NCI-H1694 (cell line): ENCODE measurements at regions not wholly inside any gene's neighbourhood (a gene's known extent, or its start where the extent isn't known, plus 50 kb on each side); places are given as distances from the start of the nearest gene placed in this dataset.
"Not testable (repeated sequence)": the region's sequence is repeated elsewhere in the genome, so short reads cannot be mapped to it uniquely, and the experiment has no call there.

Experiments used
- DNase-seq: peaks from one replicate; lab custom pipeline; 2025; lab: John Stamatoyannopoulos, UW

DNA sequence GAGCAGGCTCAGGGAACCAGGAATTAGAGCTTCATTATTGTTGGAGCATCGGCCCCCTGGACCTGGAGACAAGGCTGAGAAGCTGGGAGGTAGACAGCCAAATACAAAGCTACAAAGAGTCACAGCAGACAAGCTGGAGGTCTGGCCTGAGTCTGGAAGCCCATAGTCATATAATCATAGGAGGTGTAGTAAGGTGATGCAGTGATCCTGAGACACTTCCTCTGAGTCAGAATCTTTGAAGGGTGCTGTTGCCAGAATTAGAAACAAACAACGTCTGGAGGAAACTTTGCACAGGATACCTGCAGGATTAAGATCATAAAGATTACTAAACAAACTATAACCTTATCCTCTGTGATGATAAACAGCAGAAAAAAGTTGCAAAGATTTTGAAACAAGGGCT lies 213.8 kb downstream of the DSC3 start:
- no peak for DNase-seq

DNA sequence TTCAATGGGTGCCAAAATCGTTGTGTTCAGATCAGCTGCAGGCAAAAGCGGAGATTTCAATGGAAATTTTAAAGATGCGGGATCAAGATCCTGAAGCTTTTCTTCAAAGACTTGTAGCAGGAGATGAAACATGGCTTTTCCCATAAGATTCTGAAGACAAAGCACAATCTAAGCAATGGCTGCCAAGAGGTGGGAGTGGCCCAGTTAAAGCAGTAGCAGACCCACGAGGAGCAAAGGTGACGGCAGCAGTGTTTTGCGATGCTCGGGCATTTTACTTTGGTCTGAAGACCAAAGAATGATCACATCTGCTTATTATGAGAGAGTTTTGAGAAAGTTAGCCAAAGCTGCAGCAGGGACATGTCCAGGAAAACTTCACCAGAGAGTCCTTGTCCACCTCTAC lies 222.9 kb downstream of the DSC3 start:
- no peak for DNase-seq

DNA sequence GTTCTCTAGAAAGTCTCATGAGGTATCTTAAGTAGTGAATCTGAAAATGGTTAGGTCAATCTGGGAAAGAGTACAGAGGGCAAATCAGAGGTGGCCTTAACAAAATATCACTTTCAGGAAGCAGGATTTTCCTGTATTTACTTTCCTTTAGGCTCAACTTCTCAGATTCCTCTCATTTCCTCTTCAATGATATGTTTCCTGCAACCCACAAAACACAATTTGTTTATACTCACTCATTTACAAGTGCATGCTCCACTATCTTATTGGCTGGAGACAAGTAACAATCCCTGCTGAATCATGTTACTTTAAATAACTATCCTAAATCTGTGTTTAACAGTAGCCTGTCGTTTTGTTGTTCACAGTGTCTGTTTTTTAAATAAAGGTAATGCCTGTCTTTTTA lies 228.1 kb downstream of the DSC3 start:
- DNase-seq, result no peak

DNA sequence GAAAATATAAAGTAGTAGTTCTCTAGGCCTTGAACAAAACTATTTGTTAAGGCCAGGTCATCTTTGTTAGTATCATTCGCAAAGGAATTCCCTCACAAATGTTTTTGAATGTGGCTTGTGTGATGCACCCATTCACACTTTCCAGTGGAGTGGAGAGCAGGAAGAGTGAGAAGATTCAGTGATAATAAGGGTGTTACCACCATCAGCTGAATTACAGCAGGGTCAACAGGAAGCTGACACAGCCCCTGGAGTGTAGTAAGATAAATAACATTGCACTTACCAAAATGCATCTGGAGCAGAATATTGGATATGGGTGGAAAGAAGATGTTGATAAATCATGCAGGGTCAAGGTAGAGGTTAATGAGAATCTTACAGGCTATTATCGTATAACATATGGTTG lies 231.0 kb downstream of the DSC3 start:
- DNase-seq, result no peak

DNA sequence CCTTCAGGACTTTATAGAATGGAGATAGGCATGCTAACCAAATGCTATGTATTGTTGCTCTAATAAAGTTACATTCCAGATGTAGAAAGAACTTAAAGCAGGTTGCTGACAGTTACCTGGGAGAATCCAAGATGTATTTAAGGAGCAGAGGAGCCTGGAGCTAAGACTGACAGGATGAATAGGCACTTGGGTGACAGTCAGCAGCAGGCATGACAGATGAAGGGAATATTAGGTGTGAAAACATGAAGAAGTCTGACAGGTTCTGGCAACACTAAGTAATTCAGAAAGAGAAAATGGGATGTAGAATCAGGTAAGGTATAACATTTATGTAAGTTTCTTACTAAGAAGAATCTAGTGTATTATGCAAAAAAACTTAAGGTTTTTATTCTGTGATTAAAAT lies 232.0 kb downstream of the DSC3 start:
- DNase-seq, result no peak

DNA sequence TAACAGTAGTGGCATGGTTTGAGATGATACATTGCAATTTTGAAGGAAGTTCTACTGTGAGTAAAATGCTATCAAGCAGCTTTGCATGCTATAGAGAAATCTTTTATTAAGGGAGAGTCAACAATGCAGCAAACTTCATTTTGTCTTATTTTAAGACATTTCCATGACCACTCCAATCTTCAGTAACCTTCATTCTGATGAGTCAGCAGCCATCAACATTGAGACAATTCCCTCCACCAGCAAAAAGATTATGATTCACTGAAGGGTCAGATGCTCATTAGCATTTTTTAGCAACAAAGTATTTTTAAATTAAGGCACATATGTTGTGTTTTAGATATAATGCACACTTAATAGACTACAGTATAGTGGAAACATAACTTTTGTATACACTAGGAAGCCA lies 235.7 kb downstream of the DSC3 start:
- DNase-seq, result no peak

DNA sequence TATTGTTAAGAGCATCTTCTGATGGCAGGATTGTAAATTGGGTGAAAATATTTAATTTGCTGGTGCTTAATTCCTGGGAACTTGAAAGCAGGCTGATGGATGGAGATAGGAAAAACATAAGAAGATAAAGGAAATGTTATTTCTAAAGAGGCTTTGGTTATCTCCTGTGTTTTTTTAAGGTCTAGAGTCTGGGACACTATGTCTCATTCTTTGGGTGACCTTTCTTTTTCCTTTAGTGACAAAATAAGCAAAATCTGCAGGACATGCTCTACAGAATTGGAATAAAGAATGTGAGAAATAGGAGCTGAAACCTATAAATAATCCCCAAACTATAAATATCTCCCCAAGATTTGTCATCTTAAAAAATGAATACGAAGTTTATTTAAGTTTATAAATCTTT lies 241.7 kb downstream of the DSC3 start:
- no peak for DNase-seq

DNA sequence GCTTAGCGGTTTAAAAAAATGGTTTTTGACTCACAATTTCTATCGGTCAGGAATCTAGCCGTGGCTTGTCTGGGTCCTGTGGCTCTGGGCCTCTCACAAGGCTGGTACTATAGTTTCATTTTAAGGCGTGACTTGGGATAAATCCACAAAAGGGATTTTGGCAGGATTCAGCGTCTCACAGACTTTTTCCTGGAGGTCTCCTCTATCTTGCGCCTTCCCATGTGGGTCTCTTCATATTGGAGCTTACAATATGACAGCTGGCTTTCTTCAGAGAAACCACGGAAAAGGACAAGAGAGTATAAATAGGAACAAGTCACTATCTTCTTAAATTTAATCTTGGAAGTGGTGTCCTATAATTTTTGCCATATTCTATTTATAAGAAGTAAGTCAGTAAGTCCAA lies 250.5 kb downstream of the DSC3 start:
- DNase-seq, result no peak

DNA sequence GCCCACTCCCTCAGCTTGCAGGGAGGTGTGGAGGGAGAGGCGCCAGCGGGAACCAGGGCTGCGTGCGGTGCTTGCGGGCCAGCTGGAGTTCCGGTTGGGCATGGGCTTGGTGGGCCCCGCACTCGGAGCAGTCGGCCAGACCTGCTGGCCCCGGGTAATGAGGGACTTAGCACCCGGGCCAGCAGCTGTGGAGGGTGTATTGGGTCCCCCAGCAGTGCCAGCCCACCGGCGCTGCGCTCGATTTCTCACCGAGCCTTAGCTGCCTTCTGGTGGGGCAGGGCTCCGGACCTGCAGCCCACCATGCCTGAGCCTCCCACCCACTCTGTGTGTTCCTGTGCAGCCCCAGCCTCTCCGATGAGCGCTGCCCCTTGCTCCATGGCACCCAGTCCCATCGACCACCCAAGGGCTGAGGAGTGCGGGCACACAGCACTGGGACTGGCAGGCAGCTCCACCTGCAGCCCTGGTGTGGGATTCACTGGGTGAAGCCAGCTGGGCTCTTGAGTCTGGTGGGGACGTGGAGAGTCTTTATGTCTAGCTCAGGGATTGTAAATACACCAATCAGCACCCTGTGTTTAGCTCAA lies 254.0 kb downstream of the DSC3 start:
- DNase-seq, result not testable (repeated sequence)

DNA sequence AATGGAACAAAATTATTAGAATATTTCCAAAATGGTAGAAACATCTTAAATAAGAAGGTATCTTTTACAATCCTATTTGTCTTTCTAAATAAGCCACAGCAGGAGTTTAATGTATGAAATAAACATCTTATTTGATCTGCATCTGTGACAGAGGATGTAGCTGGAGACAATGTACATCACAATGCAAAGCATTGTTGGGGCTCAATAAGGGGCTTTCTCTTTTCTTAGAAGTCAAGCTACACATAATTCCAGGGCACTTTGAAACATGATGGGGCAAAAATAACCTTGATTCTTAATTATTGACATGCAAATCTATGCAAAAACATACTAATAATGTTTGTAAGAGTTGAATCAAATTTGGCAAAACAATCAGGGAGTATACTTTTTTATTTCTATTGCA lies 255.1 kb downstream of the DSC3 start:
- DNase-seq, result no peak

DNA sequence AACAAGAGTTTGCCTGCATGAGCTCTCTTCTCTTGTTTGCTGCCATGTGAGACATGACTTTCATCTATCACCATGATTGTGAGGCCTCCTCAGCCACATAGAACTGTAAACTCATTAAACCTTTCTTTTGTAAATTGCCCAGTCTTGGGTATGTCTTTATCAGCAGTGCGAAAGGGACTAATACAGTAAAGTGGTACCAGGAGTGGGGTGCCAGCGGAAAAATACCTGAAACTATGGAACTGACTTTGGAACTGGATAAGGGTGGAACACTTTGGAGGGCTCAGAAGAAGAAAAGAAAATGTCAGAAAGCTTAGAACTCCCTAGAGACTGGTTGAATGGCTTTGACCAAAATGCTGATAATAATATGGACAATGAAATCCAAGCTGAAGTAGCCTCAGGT lies 260.9 kb downstream of the DSC3 start:
- no peak for DNase-seq

DNA sequence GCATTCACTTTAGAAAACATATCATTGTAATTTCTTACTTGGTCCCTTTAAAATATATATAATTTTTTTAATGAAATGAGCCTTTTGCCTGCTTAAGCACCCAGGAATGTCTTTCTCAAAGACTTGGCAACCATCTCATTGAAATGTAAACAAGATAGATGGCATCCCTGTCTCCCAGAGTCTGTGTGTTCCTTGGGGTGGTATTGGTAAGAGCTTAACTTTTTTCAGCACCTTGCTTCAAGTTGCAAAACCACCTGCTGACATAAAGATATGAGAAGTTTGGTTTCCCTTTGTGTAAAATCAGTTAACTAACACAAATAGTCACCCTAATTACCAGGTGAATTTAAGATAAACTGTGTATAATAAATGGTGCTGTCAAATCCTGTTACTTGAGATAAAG lies 266.9 kb downstream of the DSC3 start:
- DNase-seq, result no peak

DNA sequence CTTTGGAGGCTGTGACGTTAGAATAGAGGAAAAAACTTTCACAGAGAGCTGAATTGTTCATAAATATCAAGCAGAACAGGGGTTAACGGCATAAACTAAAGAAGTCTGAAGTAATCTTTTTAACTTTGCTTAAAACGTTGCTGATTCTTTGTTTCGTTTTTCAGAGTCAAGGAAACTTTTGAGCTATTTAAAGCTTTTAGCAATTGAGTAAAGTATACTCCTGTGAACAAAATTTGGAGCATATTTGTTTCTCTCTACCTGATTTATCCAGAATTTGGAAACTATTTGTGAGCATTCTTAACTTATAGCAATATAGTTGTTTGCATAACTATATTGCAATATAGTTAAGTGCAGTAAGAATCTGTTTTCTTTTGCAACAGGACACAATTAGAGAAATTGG lies 270.4 kb downstream of the DSC3 start:
- DNase-seq, result not testable (repeated sequence)

DNA sequence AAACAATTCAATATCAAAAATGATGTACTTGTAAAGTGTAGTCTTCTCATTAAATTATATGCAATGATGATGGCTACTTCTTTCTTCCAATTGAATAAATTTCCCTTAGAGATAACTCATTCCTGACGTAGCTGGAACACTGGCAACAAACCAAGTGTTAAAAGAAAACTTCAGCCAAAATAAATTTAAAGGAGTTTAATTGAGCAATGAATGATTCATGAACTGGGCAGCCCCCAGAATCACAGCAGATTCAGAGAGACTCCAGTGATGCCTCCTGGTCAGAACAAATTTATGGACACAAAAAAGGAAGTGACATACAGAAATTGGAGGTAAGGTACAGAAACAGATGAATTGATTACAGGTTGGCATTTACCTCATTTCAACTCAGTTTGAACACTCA lies 276.5 kb downstream of the DSC3 start:
- no peak for DNase-seq

DNA sequence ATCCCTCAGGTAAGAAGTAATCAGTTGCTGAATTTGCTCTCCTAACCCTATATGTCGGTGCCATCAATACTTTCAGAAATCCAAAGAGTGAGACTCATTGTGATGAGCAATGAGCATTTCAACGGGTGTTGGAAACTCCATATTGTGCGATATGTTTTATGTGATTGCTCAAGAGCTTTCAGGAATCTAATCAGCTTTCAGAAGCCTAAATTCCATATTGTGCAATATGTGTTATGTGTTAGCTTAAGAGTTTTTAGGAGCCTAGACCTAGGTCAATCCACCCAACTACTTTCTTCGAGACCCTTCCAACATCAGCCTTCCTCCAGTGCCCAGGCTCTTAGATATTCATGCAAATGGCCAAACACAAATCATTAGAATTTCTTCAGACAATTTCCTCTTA lies 277.3 kb downstream of the DSC3 start:
- no peak for DNase-seq

DNA sequence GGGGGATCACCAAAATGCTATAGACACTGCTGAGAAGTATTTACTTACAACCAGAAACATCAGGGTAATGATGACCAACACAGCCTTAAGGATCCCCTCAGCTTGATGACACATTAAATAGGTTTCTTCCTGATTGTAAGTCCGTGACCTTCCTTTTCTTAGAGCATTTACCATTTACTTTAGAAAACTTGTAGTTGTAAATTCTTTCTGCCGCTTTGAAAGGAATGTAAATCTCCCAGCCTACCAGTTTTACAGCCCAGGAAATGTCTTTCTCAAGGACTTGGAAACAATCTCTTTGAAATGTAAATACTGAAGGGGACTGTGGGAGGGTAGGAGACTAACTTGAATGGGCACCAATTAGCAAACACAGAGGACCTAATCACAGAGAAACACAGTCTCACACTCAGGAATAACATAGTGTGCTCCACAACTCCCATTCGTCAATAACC lies 278.6 kb downstream of the DSC3 start:
- DNase-seq, result no peak

DNA sequence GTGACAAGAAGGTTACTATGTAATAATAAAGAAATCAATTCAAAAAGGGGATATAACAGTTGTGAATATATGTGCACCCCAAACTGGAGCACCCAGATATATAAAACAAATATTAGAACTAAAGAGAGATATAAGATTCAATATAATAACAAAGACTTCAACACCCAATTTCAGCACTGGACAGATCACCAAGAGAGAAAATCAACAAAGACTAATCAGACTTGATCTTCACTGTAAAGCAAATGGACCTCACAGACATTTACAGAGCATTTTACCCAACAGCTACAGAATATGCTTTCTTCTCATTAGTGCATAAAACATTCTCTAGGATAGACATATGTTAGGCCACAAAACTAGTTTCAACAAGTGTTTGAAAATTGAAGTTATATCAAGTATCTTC lies 287.7 kb downstream of the DSC3 start:
- no peak for DNase-seq

DNA sequence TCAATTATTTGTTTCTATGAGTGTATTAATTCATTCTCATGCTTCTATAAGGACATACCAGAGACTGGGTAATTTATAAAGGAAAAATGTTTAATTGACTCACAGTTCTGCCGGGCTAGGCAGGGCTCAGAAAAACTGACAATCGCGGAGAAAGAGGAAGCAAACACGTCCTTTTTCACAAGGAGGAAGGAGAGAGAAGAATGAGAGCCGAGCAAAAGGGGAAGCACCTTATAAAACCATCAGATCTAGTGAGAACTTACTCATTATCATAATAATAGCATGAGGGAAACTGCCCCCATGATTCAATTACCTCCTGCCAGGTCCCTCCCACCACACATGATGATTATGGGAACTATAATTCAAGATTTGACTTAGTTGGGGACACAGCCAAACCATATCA lies 294.0 kb downstream of the DSC3 start:
- no peak for DNase-seq

DNA sequence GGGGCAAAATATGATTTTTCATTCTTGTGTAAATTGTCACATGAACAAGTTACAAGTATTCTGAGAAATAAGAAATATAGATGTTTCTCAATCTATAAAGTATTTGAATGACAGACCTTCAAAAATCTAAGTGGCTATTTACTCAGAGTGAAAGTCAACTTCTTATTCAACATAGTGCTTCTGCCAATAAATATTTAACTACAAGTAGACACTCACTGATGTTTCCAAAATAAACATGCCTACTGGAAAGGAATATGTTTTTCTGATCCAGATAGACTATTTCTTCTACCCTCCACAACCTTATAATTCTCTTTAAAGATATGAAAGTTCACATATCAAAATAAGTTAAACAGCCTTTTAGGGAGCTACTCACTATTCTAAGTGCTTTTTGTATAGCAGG lies 296.3 kb downstream of the DSC3 start:
- DNase-seq, result no peak

DNA sequence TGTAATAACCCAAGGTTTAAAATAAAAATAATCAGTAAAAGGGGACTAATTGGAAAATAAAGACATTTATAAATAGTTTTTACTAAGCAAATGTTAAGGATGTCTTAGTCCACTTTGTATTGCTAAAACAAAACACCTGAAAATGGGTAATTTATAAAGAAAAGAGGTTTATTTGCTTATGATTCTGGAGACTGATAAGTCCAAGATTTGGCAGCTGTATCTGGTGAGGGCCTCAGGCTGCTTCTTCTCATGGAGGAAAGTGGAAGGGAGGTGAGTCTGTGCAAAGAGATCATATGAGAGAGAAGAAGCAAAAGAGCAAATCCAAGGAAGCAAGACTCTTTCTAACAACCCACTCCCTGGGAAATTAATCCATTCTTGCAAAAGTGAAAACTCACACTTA lies 299.5 kb downstream of the DSC3 start:
- no peak for DNase-seq

DNA sequence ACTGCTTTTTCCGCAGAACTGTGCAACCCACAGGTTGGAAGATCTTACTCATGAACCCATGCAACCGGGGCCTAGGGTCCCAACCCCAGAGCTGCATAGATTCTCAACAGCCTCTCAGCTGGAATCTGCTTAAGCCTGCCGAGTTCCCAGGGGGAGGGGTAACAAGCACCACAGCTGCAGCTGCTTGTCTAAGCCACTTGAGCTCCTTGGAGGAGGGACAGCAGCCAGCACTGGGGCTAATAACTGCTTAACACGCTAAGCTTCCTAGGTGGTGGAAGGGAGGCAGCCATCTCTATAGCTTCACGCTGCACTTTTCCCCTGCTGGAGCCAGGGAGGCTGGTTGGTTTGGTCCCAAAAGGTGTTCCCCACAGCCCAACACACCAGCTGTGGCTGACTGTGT lies 311.6 kb downstream of the DSC3 start:
- DNase-seq, result no peak

DNA sequence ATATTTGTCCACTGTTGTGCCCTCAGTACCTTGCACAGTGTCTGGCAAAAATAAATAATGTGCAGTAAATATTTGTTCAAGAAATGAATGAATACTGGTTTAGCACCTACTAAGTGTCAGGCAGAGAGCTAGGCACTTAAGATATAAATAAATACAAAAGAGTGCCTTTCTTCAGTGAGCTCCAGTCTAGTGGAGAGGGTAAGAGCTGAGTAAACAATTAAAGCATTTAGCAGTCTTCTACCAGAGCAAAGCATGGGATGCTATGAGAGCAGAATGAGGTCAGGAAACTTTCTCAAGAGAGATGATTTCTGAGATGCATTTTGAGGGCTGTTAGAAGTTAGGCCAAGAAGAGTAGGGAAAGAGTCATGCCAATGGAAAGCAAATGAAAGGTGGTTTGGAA lies 314.7 kb downstream of the DSC3 start:
- DNase-seq, result no peak

DNA sequence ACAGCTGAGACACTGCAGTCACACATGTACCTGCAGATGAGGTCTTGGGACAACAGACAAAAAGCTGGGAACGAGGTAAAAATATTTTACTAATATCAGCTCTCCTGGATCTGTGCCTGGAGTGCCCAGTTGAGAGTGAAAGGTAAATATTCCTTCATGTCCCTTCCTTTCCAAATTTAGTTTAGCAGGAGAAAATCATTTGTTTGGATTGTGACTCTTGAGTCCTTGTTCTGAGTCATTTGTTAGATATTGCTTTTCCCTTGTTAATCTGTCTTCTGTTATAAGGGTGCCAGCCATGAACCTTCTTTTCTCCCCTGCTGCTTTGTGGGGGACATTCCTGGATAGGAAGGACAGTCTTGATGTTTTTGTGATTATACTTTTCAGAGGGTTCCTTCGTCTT lies 329.2 kb downstream of the DSC3 start:
- no peak for DNase-seq

DNA sequence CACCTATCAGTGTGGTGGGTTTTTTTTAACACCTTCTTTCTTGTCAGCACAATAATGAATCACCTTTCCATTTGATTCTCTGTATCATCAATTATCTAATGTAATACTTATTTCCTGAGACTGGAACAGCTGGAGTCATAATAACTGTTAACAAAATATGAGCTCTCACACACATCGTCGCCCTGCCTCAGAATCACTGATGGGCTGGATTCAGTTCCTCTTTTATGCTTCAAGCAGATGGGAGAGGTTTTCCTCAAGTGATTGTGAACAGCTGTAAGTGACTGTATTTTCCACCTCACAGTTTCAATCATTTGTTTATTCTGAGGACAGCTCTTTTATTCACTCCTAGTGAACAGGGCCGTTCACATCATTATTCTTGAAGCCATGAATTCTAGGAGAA lies 330.2 kb downstream of the DSC3 start:
- no peak for DNase-seq

DNA sequence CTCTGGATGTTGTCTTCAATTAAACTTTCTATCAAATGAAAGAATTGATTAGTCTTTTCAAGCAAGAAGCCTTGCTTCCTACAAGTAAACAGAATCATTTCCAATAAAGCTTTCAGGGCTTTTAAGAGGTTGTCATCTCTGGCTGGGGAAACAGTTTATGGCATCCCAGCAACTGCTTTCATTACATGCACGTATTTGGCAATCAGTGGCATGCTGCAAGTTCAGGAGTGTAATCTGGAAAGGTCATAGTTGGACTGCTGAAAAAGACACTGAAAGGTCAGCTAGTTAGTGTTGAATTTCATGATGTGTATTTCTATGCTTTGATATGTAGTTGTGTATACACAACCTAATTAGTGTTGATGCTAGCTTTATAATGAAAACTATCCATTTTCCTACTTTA lies 332.9 kb downstream of the DSC3 start:
- DNase-seq, result no peak
